GM19035 (cell line): ENCODE measurements at regions not wholly inside any gene's neighbourhood (a gene's known extent, or its start where the extent isn't known, plus 50 kb on each side); places are given as distances from the start of the nearest gene placed in this dataset.

ENCODE experiments used
- ATAC-seq: cut with Tn5 transposase; IDR thresholded peaks from one replicate; pipeline ENCODE4 v1.9.1; 2021; ENCODE audit not compliant: unreplicated experiment

- no peak for ATAC-seq
Observed at GRCh38 chr1:219526074-219526473, 86.8 kb downstream of the ZC3H11B start.

DNA sequence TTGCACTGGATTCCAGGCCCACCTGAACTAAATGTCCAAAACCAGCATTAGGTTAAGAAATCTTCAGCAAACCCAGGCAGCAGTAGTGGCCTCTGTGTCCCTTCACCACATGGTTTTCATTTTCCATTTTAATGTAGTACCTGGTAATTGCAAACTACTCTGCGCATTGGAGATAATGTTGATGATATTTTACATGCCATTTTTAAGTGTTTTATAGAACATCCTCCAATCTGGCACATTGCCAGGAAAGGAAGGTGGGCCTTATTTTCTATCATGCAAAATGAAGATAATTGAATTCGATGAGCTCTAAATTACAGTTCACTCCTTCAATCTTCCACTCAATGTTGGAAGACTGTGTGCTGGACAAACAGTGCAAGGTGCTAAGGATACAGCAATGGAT, 89.5 kb downstream of the ZC3H11B start:
- no peak for ATAC-seq

DNA sequence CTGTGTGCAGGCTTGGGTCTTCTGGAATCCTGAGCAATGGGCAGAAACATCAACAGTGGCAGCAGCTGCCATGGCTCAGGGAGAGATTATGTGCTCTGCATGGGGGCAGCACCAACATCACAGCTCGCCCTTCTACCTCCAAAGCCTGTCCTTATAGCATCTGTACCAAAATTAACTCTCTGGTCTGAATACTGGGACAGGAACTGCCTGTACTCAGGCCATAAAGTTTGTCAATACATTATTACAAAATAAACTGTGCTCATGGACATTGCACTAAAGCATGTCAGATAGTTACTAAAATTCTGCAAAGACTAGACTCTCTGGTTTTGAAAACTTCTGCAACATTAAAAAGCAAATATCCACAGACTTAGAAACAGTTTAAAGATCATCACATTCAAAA, 91.6 kb downstream of the ZC3H11B start:
- no peak for ATAC-seq

- no peak for ATAC-seq
Observed at GRCh38 chr1:219520241-219520640, 92.7 kb downstream of the ZC3H11B start.

DNA sequence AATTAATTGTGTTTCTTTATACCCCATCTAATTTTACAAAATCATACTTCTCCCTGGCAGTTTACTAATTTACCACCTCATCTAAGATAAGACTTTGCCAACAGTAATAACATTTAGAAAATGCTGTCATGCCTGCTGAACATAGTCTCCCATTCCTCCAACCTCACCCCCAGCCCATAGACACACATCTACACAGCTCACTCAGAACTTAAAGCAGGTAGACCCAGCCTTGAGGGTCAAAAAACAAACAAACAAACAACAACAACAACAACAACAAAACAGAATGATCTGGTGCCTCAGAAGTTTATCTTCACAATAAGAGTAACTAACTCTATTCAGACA, 94.0 kb downstream of the ZC3H11B start:
- ATAC-seq = no peak

DNA sequence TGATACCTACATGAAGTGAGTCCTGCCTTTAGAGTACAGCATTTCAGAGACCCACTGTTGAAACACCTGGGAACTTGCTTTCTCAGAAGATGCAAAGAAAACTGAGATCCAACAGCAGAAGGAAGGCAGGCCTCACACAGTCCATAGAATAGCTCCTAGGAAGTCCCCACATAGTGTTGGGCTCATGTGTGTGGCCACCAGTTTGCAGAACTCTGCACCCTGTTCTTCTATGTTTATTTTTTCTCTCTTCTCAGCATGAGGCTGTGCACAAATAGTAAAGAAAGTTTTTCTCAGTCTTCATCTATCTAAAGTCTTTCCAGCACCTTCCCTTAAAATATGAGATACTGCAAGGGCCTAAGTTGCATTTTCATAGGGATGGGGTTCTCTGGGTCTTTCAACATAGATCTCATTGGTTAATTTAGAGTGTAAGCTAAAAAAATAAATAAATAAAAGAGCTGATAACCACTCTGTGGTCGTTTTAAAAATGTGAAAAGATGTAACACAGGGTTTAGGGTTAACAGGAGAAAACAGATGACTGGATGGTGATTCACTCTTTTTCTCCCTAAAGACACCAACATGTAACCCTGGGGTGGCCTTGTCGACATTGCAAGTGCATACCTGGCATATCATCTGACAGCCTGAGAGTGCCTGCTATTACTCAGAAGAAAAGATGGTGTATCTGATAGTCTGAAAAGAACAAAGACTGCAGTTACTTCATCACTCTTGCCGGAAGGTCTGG, 94.6 kb downstream of the ZC3H11B start:
- no peak for ATAC-seq

DNA sequence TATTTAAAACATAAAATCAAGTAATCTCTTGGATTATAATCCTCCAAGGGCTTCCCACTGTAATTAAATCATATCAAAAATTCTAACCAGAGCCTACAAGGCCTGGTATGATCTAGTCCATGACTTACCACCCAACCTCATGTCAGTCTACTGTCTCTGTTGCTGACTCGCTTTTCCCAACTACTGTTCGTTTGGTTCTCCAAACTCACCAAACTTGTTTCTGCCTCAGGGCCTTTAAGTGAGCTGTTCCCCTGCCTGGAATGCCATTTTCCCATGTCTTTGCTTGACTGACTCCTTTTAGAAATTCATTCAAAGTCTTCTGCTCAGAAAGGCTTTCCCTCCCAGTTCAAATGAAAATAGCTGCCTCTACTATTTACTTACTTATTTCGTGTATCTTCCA, 95.9 kb downstream of the ZC3H11B start:
- ATAC-seq = no peak

- ATAC-seq = no peak
Observed at GRCh38 chr1:219514728-219515127, 98.2 kb downstream of the ZC3H11B start.

- ATAC-seq = no peak
Observed at GRCh38 chr1:219507437-219507836, 105.5 kb downstream of the ZC3H11B start.

GRCh38 chr1:219506936-219507335, 106.0 kb downstream of the ZC3H11B start:
- no peak for ATAC-seq

- ATAC-seq = no peak
Observed at GRCh38 chr1:219506473-219506899, 106.4 kb downstream of the ZC3H11B start.

- no peak for ATAC-seq
Observed at GRCh38 chr1:219505886-219506285, 107.0 kb downstream of the ZC3H11B start.

DNA sequence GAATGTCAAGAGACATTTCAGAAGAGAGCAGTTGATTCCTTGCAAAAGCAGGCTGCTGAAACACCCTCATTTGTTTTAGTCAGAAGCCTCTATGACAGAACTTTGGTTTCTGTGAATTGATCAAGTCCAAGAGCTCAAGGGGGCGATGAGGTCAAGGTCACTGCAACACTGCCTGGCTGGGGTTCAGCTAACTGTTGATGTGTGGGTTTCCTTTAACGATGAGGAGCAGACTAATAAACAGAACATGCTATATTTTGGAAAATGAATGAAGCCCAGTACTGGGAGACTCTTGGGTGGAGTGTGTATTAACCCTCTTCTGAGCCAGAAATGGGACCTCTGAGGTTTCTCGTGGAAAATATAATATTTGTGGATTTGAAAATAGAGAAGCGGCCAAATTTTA, 109.3 kb downstream of the ZC3H11B start:
- ATAC-seq = no peak

- ATAC-seq = no peak
Observed at GRCh38 chr1:219500327-219500897, 112.5 kb downstream of the ZC3H11B start.

DNA sequence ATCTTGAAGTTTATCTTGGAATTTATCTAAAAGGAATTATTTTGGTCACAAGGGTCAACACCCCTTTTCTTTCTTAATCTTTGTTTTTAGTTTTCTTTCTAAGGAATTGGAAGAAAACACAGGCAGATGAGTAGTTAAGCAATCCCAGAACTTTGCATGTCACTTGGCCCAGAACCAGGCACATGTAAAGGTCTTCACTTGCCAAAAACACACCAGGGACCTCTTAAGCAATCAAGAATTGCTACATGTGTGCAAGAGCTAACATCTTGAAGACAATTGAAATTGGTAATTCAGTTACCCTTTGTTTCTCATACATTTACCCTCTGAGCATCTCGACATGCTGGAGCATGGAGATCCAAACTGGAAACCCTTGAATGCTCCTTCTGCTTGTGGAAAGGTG, 114.2 kb downstream of the ZC3H11B start:
- ATAC-seq = no peak

DNA sequence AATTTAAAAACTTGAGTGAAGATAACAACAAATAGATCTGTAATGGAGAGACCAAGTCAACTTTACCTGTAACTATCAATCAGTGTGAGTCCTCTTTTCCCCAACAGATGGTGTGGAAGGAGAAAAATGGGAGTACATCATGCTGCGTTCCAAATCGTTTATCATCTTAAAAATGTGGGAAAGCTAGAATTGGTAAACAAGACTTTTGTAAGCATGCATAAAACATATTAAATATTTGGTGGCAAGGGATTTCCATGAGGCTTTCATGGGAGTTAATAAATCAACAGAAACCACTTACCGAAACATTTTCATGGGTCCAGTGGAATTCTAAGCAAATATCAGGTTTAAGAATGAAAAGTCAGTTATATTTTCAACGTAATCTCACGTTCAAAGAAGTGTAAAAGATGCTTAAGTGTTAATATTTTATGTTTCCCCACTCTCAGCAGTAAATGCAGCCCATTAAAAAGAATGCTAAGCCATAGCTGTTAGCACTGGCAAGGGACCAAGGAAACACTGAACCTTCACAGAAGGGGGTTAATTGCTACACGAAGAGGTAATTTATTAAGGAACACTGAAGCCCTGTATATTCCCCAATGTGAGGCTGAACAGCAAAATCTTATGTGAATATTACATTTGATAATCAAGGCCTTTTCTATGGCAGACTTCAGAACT, 117.0 kb downstream of the ZC3H11B start:
- ATAC-seq = no peak

DNA sequence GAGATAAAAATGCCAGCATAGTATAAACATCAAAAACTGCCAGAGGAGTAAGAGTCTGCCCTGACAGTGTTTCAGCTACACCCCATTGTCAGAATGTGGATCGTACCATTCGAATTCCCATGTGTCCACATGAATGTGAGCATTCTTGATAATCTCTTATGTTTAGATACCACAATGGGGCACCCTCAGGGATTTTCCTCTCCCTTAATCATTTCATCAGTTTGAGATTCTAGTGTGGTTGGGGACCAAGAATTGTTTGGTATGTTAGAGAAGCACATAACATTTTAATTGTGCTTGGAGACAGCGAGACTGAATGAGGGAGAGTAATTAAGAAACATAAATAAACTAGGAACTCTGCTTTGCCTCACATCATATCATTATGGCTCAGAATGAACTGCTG, 120.2 kb downstream of the ZC3H11B start:
- no peak for ATAC-seq

DNA sequence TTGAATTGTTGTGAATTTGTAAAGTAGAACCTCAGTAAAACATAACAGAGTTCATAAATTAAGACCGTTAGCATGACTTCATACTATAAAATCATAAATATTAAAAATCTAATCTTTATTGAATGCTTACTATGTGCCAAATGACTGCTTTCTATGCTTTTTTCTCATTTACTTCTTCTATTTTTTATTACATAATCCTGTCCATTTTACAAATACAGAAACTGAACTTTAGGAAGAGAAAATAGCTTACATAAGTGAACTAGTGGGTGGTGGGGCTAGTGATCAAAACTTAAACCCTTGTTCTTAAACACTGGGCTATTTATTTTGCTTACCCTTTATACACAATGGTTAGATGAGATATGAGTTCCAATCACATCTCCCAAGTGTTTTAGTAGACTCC, 122.3 kb downstream of the ZC3H11B start:
- ATAC-seq = no peak

GRCh38 chr1:219489636-219490035, 123.3 kb downstream of the ZC3H11B start:
- ATAC-seq = no peak

DNA sequence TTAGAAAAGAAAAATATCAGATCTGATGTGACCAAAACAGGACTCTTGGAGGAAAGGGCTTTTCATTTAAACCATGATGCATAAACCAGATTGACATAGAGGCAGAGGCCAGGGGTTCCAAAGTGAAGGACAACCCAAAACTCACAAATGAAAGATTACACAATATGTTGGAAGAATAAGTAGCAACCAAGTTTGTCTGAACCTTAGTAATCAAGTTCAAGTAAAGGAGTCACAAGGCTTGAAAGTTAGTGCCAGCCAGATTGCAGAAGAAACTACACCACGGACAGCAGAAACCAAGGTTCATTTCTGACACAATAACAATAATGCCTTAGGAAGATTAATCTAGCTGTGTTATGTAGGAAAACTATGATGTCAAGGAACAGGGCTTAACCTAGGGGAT, 124.6 kb downstream of the ZC3H11B start:
- no peak for ATAC-seq

GRCh38 chr1:219483530-219483929, 129.4 kb downstream of the ZC3H11B start:
- ATAC-seq = no peak

- no peak for ATAC-seq
Observed at GRCh38 chr1:219480011-219480410, 132.9 kb downstream of the ZC3H11B start.
